HG03571 (cell line): ENCODE measurements at regions not wholly inside any gene's neighbourhood (a gene's known extent, or its start where the extent isn't known, plus 50 kb on each side); places are given as distances from the start of the nearest gene placed in this dataset.
A peak's percentile ranks its signal among the peaks of the same experiment; 100 is the strongest.

Source experiments
- ATAC-seq: cut with Tn5 transposase; IDR thresholded peaks from one replicate; pipeline ENCODE4 v1.9.1; 2021; ENCODE audit not compliant: unreplicated experiment

GRCh38 chr6:134378426-134378825 is 60.5 kb upstream of the SGK1 start:
- no peak for ATAC-seq

DNA sequence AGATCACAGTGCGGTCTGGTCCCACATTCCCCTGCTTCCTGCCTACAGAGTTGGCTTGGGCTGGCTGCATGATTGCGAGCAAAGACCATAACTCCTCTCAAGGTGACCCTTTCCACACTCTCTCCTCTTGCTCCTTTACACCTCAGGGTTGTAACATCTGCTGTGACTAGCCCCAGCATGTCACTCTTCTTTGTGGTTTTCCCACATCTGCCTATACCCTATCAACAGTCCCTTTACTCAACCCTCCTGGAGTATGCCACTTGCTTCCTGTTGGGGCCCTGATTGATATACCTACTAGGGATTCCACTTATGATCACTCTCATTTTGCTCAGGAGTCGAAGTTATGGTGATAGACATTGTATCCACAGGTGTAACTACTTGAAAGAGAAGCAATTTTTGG is 58.9 kb upstream of the SGK1 start:
- ATAC-seq: no peak

DNA sequence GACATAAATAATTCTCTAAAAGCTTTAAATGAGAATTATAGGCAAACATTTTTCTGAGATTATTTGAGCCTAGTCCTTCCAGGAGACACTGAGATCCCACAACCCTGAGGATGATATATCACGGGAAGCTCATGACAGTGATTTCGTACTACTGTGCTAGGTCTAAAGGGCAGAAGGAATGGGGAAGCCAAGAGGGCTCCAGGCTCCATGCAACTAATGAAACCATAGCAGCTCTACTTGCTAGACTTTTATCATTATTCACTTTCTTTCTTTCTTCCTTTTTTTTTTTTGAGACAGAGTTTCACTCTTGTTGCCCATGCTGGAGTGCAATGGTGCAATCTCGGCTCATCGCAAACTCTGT is 57.3 kb upstream of the SGK1 start:
- ATAC-seq: no peak

- no peak for ATAC-seq
Observed at GRCh38 chr6:134374491-134375219, 56.7 kb upstream of the SGK1 start.

GRCh38 chr6:134373993-134374392 is 56.1 kb upstream of the SGK1 start:
- ATAC-seq: no peak

DNA sequence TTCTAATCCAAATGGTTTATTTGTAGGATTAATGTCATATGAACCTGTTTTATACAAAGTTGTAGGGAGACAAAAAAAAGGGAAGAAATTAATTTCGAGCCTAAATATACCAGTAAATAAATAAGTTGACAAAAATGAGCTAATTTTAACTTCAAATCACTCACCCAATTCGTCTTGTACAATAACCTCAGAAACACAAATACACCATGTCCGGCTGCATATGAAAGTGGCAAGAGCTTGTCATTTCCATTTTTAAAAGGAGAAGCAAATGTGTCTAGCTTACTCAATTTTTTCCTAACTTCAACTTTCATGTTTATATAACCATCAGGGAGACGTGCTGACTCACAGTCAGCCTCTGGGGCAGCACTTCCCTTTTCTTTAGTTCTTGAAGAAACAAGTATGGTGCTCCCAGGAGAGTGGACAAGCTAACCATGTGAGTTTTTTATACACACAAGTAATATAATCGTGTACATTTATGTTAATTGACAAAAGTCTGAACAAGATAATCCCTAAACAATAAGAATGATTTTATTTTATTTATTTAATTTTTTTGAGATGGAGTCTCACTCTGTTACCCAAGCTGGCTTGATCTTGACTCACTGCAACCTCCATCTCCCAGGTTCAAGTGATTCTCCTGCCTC is 55.5 kb upstream of the SGK1 start:
- peak; percentile 88 for ATAC-seq

GRCh38 chr6:134372603-134373281 is 54.8 kb upstream of the SGK1 start:
- ATAC-seq: no peak

DNA sequence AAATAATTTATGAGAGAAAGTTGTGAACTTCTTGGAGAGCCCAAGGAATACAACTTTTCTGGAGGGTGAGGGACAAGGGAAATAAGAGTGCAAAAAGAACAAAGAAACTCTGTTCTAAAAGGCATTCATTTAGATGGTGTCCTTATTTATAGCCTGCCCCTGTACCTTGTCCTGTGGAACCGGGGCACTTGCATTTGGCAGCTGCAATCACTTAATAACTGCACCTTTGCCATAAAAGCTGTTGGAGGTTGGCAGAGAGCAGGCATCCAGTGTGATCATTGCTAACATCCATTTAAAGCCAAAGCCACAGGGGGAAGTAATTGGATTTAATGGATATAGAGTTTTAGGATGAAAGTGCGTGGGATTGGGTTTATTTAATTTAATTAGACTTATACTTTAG is 50.8 kb upstream of the SGK1 start:
- ATAC-seq: no peak
